ENCODE measurements at regions not wholly inside any gene's neighbourhood (a gene's known extent, or its start where the extent isn't known, plus 50 kb on each side); places are given as distances from the start of the nearest gene placed in this dataset.

GRCh38 chr9:16145196-16145950 lies 592.5 kb downstream of the CCDC171 start:
- Histone ChIP-seq H3K4me1 (no peaks in the 10 kb centered on the region), H3K36me3 (no peaks in the 10 kb centered on the region), H3K9me3 (no peaks in the 10 kb centered on the region), H3K27me3 (no peaks in the 10 kb centered on the region), H3K27ac (no peak overlapping the region), H3K4me3 (no peak overlapping the region)
- no peak for TF ChIP-seq CTCF (IDR thresholded peaks at IDR 0.05)
- intact Hi-C loops (cut with DNase I): no loop called here
- ATAC-seq (no peak), DNase-seq (no peak)

GRCh38 chr9:16147726-16148125 lies 594.9 kb downstream of the CCDC171 start:
- DNase-seq: no peak
- H3K4me3 ChIP-seq: no peak overlapping the region
- no peak for TF ChIP-seq CTCF (IDR thresholded peaks at IDR 0.05)
- H3K27me3 ChIP-seq: peaks cover 0 to 2% of the 10 kb centered on the region in 2 donors
- no peak overlapping the region for H3K27ac ChIP-seq
- no peaks in the 10 kb centered on the region for H3K4me1 ChIP-seq
- no peaks in the 10 kb centered on the region for H3K36me3 ChIP-seq
- intact Hi-C loops (cut with DNase I): no loop called here
- no peaks in the 10 kb centered on the region for H3K9me3 ChIP-seq
- no peak for ATAC-seq

- DNase-seq: no peak
- no peak overlapping the region for H3K4me3 ChIP-seq
- H3K27me3 ChIP-seq: peaks cover 0 to 17% of the 10 kb centered on the region in 2 donors
- no peak for ATAC-seq
- TF ChIP-seq CTCF (IDR thresholded peaks at IDR 0.05): no peak
- H3K4me1 ChIP-seq: no peaks in the 10 kb centered on the region
- no peaks in the 10 kb centered on the region for H3K36me3 ChIP-seq
- no peak overlapping the region for H3K27ac ChIP-seq
- H3K9me3 ChIP-seq: no peaks in the 10 kb centered on the region
- intact Hi-C loops (cut with DNase I): no loop called here
Observed at GRCh38 chr9:16150501-16150900, 597.7 kb downstream of the CCDC171 start.

- Histone ChIP-seq H3K27ac (no peak overlapping the region), H3K4me3 (no peak overlapping the region), H3K27me3 (peaks cover 0 to 17% of the 10 kb centered on the region in 2 donors), H3K9me3 (no peaks in the 10 kb centered on the region), H3K36me3 (no peaks in the 10 kb centered on the region), H3K4me1 (no peaks in the 10 kb centered on the region)
- ATAC-seq (no peak), DNase-seq (no peak)
- intact Hi-C loops (cut with DNase I): no loop called here
- TF ChIP-seq CTCF (IDR thresholded peaks at IDR 0.05): no peak
Observed at GRCh38 chr9:16150938-16151650, 598.3 kb downstream of the CCDC171 start.

- DNase-seq: no peak
- Histone ChIP-seq H3K9me3 (no peaks in the 10 kb centered on the region), H3K4me1 (no peaks in the 10 kb centered on the region), H3K4me3 (no peak overlapping the region), H3K27me3 (peaks cover 0 to 17% of the 10 kb centered on the region in 2 donors), H3K27ac (no peak overlapping the region), H3K36me3 (no peaks in the 10 kb centered on the region)
- no peak for ATAC-seq
- no peak for TF ChIP-seq CTCF (IDR thresholded peaks at IDR 0.05)
- intact Hi-C loops (cut with DNase I): no loop called here
Observed at GRCh38 chr9:16152276-16153101, 599.6 kb downstream of the CCDC171 start.

Data from left lung (tissue), 4 donors.